Caco-2 (cell line): ENCODE measurements at regions not wholly inside any gene's neighbourhood (a gene's known extent, or its start where the extent isn't known, plus 50 kb on each side); places are given as distances from the start of the nearest gene placed in this dataset.

Source experiments
- BruUV-seq: library from RNA; stranded (reverse); fragments of 400-500 nt; replicated peaks from 2 replicates; lab custom pipeline; 2021; lab: Mats Ljungman, UMichigan
- CTCF ChIA-PET: fragments of 300-600 bp; sonication (Branson Sonifier 250); formaldehyde crosslinking; loops from one replicate; lab custom pipeline; 2022; ENCODE audit warnings: antibody characterized with exemption; lab: Charles Lee
- POLR2A ChIA-PET: fragments of 300-600 bp; sonication (Branson Sonifier 250); formaldehyde crosslinking; loops from one replicate; lab custom pipeline; 2022; ENCODE audit warnings: antibody characterized with exemption; lab: Charles Lee
- DNase-seq, 2 experiments: peaks; one replicate each; pipeline versions ENCODE4 v3.0.0 to v3.0.0-alpha.2; 2020 to 2022
- H3K27me3 ChIP-seq: replicated peaks from 2 replicates; pipeline ENCODE4 v1.6.0; 2011; ENCODE audit warnings: low read length; ENCODE audit not compliant: control insufficient read depth, insufficient read depth
- H3K36me3 ChIP-seq: 2 replicates; pipeline ENCODE4 v1.5.1; 2011; ENCODE audit warnings: low read length; ENCODE audit not compliant: control insufficient read depth, insufficient read depth
- H3K4me1 ChIP-seq: fragments of 250-450 bp; sonication (Bioruptor Pico); 2 replicates; pipeline ENCODE4 v1.5.1; 2020; ENCODE audit warnings: mild to moderate bottlenecking
- H3K4me3 ChIP-seq: 2 replicates; pipeline ENCODE4 v1.5.1; 2011; ENCODE audit warnings: low read depth, mild to moderate bottlenecking, control low read depth, low read length
- H3K9me3 ChIP-seq: fragments of 250-450 bp; sonication (Bioruptor Pico); 2 replicates; pipeline ENCODE4 v1.5.1; 2020; ENCODE audit warnings: mild to moderate bottlenecking, moderate library complexity
- H3K27ac Mint-ChIP-seq: one replicate; pipeline ENCODE4 v1.8.0; 2022; ENCODE audit warnings: mixed read lengths; ENCODE audit not compliant: unreplicated experiment
- H3K27me3 Mint-ChIP-seq: one replicate; pipeline ENCODE4 v1.8.0; 2022; ENCODE audit warnings: mixed read lengths; ENCODE audit not compliant: insufficient read depth, unreplicated experiment
- H3K36me3 Mint-ChIP-seq: one replicate; pipeline ENCODE4 v1.8.0; 2022; ENCODE audit warnings: mild to moderate bottlenecking, mixed read lengths; ENCODE audit not compliant: insufficient read depth, unreplicated experiment
- H3K4me1 Mint-ChIP-seq: one replicate; pipeline ENCODE4 v1.8.0; 2022; ENCODE audit warnings: low read depth, mixed read lengths; ENCODE audit not compliant: unreplicated experiment
- H3K4me3 Mint-ChIP-seq: one replicate; pipeline ENCODE4 v1.8.0; 2022; ENCODE audit warnings: mild to moderate bottlenecking, moderate library complexity, mixed read lengths; ENCODE audit not compliant: unreplicated experiment
- H3K9me3 Mint-ChIP-seq: one replicate; pipeline ENCODE4 v1.8.0; 2022; ENCODE audit warnings: mixed read lengths; ENCODE audit not compliant: unreplicated experiment
- CTCF ChIP-seq, 2 experiments: fragments of 200-600 bp in 1 of 2; IDR thresholded peaks; 1 replicate in 1 of 2; 2 replicates in 1 of 2; pipeline versions ENCODE4 v1.5.1 to v1.8.0; 2011 to 2022; ENCODE audit warnings: antibody characterized with exemption in 1 of 2, control low read depth in 1 of 2, inconsistent platforms in 1 of 2, low read depth in 1 of 2, low read length in 1 of 2, mild to moderate bottlenecking in 1 of 2, moderate library complexity in 1 of 2; ENCODE audit not compliant: insufficient read depth in 1 of 2, severe bottlenecking in 1 of 2, unreplicated experiment in 1 of 2
- intact Hi-C: fragments of 100-400 bp; cut with micrococcal nuclease; formaldehyde crosslinking; loops from one replicate; pipeline ENCODE4 v1.10.0; 2022; ENCODE audit not compliant: unreplicated experiment

GRCh38 chr19:8893419-8893818 lies 61.2 kb downstream of the MBD3L1 start:
- no peak for TF ChIP-seq CTCF (IDR thresholded peaks at IDR 0.05; ENCODE audit: insufficient read depth in 1 of 2, low read depth in 1 of 2, low read length in 1 of 2, severe bottlenecking in 1 of 2, unreplicated experiment in 1 of 2)
- Mint-ChIP-seq H3K36me3 (no peaks in the 10 kb centered on the region), H3K4me1 (no peaks in the 10 kb centered on the region), H3K27ac (no peak overlapping the region), H3K27me3 (no peaks in the 10 kb centered on the region), H3K9me3 (no peaks in the 10 kb centered on the region), H3K4me3 (no peak overlapping the region)
- H3K9me3 ChIP-seq: no peaks in the 10 kb centered on the region
- POLR2A ChIA-PET: no interaction called here
- H3K36me3 ChIP-seq: no peaks in the 10 kb centered on the region
- no TSS peak for BruUV-seq
- no peak for DNase-seq
- CTCF ChIA-PET: no interaction called here
- H3K4me1 ChIP-seq: no peaks in the 10 kb centered on the region
- H3K4me3 ChIP-seq: no peak overlapping the region
- H3K27me3 ChIP-seq: no peaks in the 10 kb centered on the region
- intact Hi-C loops: no loop called here

GRCh38 chr19:8897106-8897505 lies 64.9 kb downstream of the MBD3L1 start:
- ChIA-PET CTCF (interaction anchor here (0.6 kb wide), 1 partner anchor 1414 kb away, joined by 7 read pairs; no protein-coding TSS in a partner anchor), POLR2A (no interaction called here)
- Mint-ChIP-seq H3K27me3 (no peaks in the 10 kb centered on the region), H3K4me1 (no peaks in the 10 kb centered on the region), H3K27ac (no peak overlapping the region), H3K4me3 (no peak overlapping the region), H3K36me3 (no peaks in the 10 kb centered on the region), H3K9me3 (no peaks in the 10 kb centered on the region)
- BruUV-seq: no TSS peak
- no peak for DNase-seq
- Histone ChIP-seq H3K36me3 (no peaks in the 10 kb centered on the region), H3K4me3 (no peak overlapping the region), H3K4me1 (no peaks in the 10 kb centered on the region), H3K27me3 (no peaks in the 10 kb centered on the region), H3K9me3 (no peaks in the 10 kb centered on the region)
- intact Hi-C loops: no loop called here
- no peak for TF ChIP-seq CTCF (IDR thresholded peaks at IDR 0.05; ENCODE audit: insufficient read depth in 1 of 2, low read depth in 1 of 2, low read length in 1 of 2, severe bottlenecking in 1 of 2, unreplicated experiment in 1 of 2)

GRCh38 chr19:8899356-8899755 lies 67.2 kb downstream of the MBD3L1 start:
- POLR2A ChIA-PET: no interaction called here
- no peak for TF ChIP-seq CTCF (IDR thresholded peaks at IDR 0.05; ENCODE audit: insufficient read depth in 1 of 2, low read depth in 1 of 2, low read length in 1 of 2, severe bottlenecking in 1 of 2, unreplicated experiment in 1 of 2)
- no TSS peak for BruUV-seq
- intact Hi-C loops: no loop called here
- no peak for DNase-seq
- H3K36me3 ChIP-seq: no peaks in the 10 kb centered on the region
- CTCF ChIA-PET: no interaction called here
- Mint-ChIP-seq H3K4me3 (no peak overlapping the region), H3K27ac (no peak overlapping the region), H3K36me3 (no peaks in the 10 kb centered on the region), H3K9me3 (no peaks in the 10 kb centered on the region), H3K27me3 (no peaks in the 10 kb centered on the region), H3K4me1 (no peaks in the 10 kb centered on the region)
- no peaks in the 10 kb centered on the region for H3K9me3 ChIP-seq
- H3K4me1 ChIP-seq: no peaks in the 10 kb centered on the region
- H3K4me3 ChIP-seq: no peak overlapping the region
- H3K27me3 ChIP-seq: no peaks in the 10 kb centered on the region
